OCI-LY1 (cell line): ENCODE measurements at regions not wholly inside any gene's neighbourhood (a gene's known extent, or its start where the extent isn't known, plus 50 kb on each side); places are given as distances from the start of the nearest gene placed in this dataset.

Experiments used
- CTCF ChIP-seq: fragments of 200-600 bp; sonication (generic), shearing (Covaris generic); IDR thresholded peaks from 2 replicates; pipeline ENCODE4 v1.5.1; 2017; ENCODE audit warnings: mild to moderate bottlenecking, antibody characterized with exemption, low read length, moderate library complexity, mixed read lengths
- EZH2 ChIP-seq: fragments of 200-600 bp; sonication (generic), shearing (Covaris generic); IDR thresholded peaks from 2 replicates; pipeline ENCODE4 v1.8.0; 2017; ENCODE audit warnings: borderline replicate concordance, mixed run types, mild to moderate bottlenecking, antibody characterized with exemption, low read length, moderate library complexity, mixed read lengths

- no peak for TF ChIP-seq CTCF
- no peak for TF ChIP-seq EZH2
Measured at GRCh38 chr4:63644396-63644795, 764.9 kb downstream of the TECRL start.
